IMR-90 (cell line): ENCODE measurements at regions not wholly inside any gene's neighbourhood (a gene's known extent, or its start where the extent isn't known, plus 50 kb on each side); places are given as distances from the start of the nearest gene placed in this dataset.

ENCODE experiments used
- ATAC-seq: fragments of 200-7000 bp; cut with Tn5 transposase; 2 replicates; pipeline ENCODE4 v1.9.1; 2020; ENCODE audit warnings: low read depth, mild to moderate bottlenecking, moderate library complexity
- BruUV-seq: library from RNA; stranded (reverse); fragments of 400-500 nt; replicated peaks from 2 replicates; lab custom pipeline; 2021; lab: Mats Ljungman, UMichigan
- CTCF ChIA-PET: fragments of 300-600 bp; formaldehyde crosslinking; extraction: SDS; loops from one replicate; lab custom pipeline; 2021; ENCODE audit warnings: antibody characterized with exemption; lab: Yijun Ruan, JAX
- POLR2A ChIA-PET: fragments of 300-600 bp; sonication (Branson Sonifier 250); formaldehyde crosslinking; loops from one replicate; lab custom pipeline; 2022; ENCODE audit warnings: antibody characterized with exemption; ENCODE audit not compliant: unreplicated experiment; lab: Charles Lee
- DNase-seq: peaks from one replicate; pipeline ENCODE4 v3.0.0; 2013
- H2AFZ ChIP-seq: replicated peaks from 2 replicates; pipeline ENCODE3; 2013; ENCODE audit warnings: low read length, mild to moderate bottlenecking; ENCODE audit not compliant: poor library complexity
- H2AK5ac ChIP-seq: 2 replicates; pipeline ENCODE4 v1.6.1; 2013; ENCODE audit warnings: low read depth, low read length, inconsistent platforms
- H2AK9ac ChIP-seq: replicated peaks from 2 replicates; pipeline ENCODE3; 2013; ENCODE audit warnings: mild to moderate bottlenecking, low read depth, low read length, moderate library complexity; ENCODE audit not compliant: poor library complexity
- H2BK120ac ChIP-seq: 2 replicates; pipeline ENCODE4 v1.6.1; 2013; ENCODE audit warnings: low read depth, low read length, inconsistent platforms
- H2BK15ac ChIP-seq: 3 replicates; pipeline ENCODE4 v1.6.1; 2013; ENCODE audit warnings: low read depth, low read length, inconsistent platforms
- H2BK20ac ChIP-seq: 2 replicates; pipeline ENCODE4 v1.6.1; 2013; ENCODE audit warnings: low read depth, mild to moderate bottlenecking, inconsistent platforms, low read length, moderate library complexity
- H2BK5ac ChIP-seq: 2 replicates; pipeline ENCODE4 v1.6.1; 2013; ENCODE audit warnings: mild to moderate bottlenecking, low read depth, low read length, inconsistent platforms; ENCODE audit not compliant: poor library complexity, severe bottlenecking
- H3K14ac ChIP-seq: replicated peaks from 2 replicates; pipeline ENCODE4 v1.6.1; 2013; ENCODE audit warnings: low read depth, low read length, inconsistent platforms
- H3K18ac ChIP-seq: 2 replicates; pipeline ENCODE4 v1.6.1; 2013; ENCODE audit warnings: low read depth, low read length, control low read depth
- H3K23ac ChIP-seq: 2 replicates; pipeline ENCODE4 v1.6.1; 2013; ENCODE audit warnings: low read depth, low read length, inconsistent platforms
- H3K27ac ChIP-seq: 2 replicates; pipeline ENCODE4 v1.5.1; 2013; ENCODE audit warnings: mild to moderate bottlenecking, control low read depth, low read length; ENCODE audit not compliant: insufficient read depth
- H3K27me3 ChIP-seq: 2 replicates; pipeline ENCODE4 v1.6.1; 2013; ENCODE audit warnings: low read length; ENCODE audit not compliant: control insufficient read depth, insufficient read depth
- H3K36me3 ChIP-seq: 2 replicates; pipeline ENCODE4 v1.6.1; 2013; ENCODE audit warnings: low read length, mixed read lengths; ENCODE audit not compliant: control insufficient read depth, insufficient read depth
- H3K4ac ChIP-seq: 2 replicates; pipeline ENCODE4 v1.6.1; 2013; ENCODE audit warnings: low read depth, low read length, inconsistent platforms
- H3K4me1 ChIP-seq: 2 replicates; pipeline ENCODE4 v1.6.1; 2013; ENCODE audit warnings: low read length, mixed read lengths; ENCODE audit not compliant: control insufficient read depth, insufficient read depth
- H3K4me2 ChIP-seq: 2 replicates; pipeline ENCODE4 v1.6.1; 2013; ENCODE audit warnings: low read depth, mild to moderate bottlenecking, control low read depth, low read length, moderate library complexity
- H3K4me3 ChIP-seq: 2 replicates; pipeline ENCODE4 v1.5.1; 2013; ENCODE audit warnings: low read depth, mild to moderate bottlenecking, control low read depth, low read length, moderate library complexity; ENCODE audit not compliant: insufficient read depth
- H3K56ac ChIP-seq: 2 replicates; pipeline ENCODE4 v1.6.1; 2013; ENCODE audit warnings: low read length, inconsistent platforms; ENCODE audit not compliant: insufficient read depth; ENCODE audit errors: extremely low read depth
- H3K79me1 ChIP-seq, 2 experiments: 2 replicates each; pipeline ENCODE4 v1.6.1; 2013; ENCODE audit warnings: low read length in 2 of 2, inconsistent platforms in 1 of 2, low read depth in 1 of 2
- H3K9ac ChIP-seq: 2 replicates; pipeline ENCODE4 v1.6.1; 2013; ENCODE audit warnings: low read depth, low read length, control low read depth
- H3K9me1 ChIP-seq: 2 replicates; pipeline ENCODE4 v1.6.1; 2013; ENCODE audit warnings: low read length, inconsistent platforms; ENCODE audit not compliant: insufficient read depth
- H3K9me3 ChIP-seq: 2 replicates; pipeline ENCODE4 v1.6.1; 2013; ENCODE audit warnings: low read length; ENCODE audit not compliant: control insufficient read depth, insufficient read depth
- H4K20me1 ChIP-seq: 2 replicates; pipeline ENCODE4 v1.6.1; 2013; ENCODE audit warnings: low read length, inconsistent platforms; ENCODE audit not compliant: insufficient read depth
- H4K5ac ChIP-seq: 2 replicates; pipeline ENCODE4 v1.6.1; 2013; ENCODE audit warnings: mild to moderate bottlenecking, low read depth, low read length, control low read depth
- H4K8ac ChIP-seq, 2 experiments: 2 replicates each; pipeline ENCODE4 v1.6.1; 2013; ENCODE audit warnings: low read depth in 2 of 2, low read length in 2 of 2, control low read depth in 1 of 2, inconsistent platforms in 1 of 2
- H4K91ac ChIP-seq: 2 replicates; pipeline ENCODE4 v1.6.1; 2013; ENCODE audit warnings: low read depth, low read length, inconsistent platforms; ENCODE audit not compliant: insufficient read depth
- BHLHE40 ChIP-seq: fragments of 150-350 bp; IDR thresholded peaks from 2 replicates; pipeline ENCODE4 v1.6.1; 2016; ENCODE audit warnings: mild to moderate bottlenecking, low read depth, low read length
- CEBPB ChIP-seq: IDR thresholded peaks from 2 replicates; pipeline ENCODE4 v1.6.1; 2012; ENCODE audit warnings: low read depth, low read length, improper control_type of control experiment
- CHD1 ChIP-seq: IDR thresholded peaks from 2 replicates; pipeline ENCODE4 v1.6.1; 2012; ENCODE audit warnings: low read depth, low read length, improper control_type of control experiment
- ELK1 ChIP-seq: fragments of 150-350 bp; IDR thresholded peaks from 2 replicates; pipeline ENCODE4 v1.6.1; 2016; ENCODE audit warnings: low read depth, mild to moderate bottlenecking, low read length, moderate library complexity, borderline replicate concordance
- FOS ChIP-seq: fragments of 150-350 bp; IDR thresholded peaks from 2 replicates; pipeline ENCODE4 v1.6.1; 2016; ENCODE audit warnings: low read depth, low read length
- MAFK ChIP-seq: IDR thresholded peaks from 2 replicates; pipeline ENCODE4 v1.6.1; 2012; ENCODE audit warnings: low read depth, low read length, improper control_type of control experiment
- MAZ ChIP-seq: IDR thresholded peaks from 2 replicates; pipeline ENCODE4 v1.6.1; 2012; ENCODE audit warnings: low read depth, mild to moderate bottlenecking, low read length, improper control_type of control experiment, moderate library complexity, borderline replicate concordance
- MXI1 ChIP-seq: IDR thresholded peaks from 2 replicates; pipeline ENCODE4 v1.6.1; 2012; ENCODE audit warnings: low read depth, mild to moderate bottlenecking, low read length, moderate library complexity, borderline replicate concordance
- NFE2L2 ChIP-seq: fragments of 150-350 bp; IDR thresholded peaks from 2 replicates; pipeline ENCODE4 v1.6.1; 2016; ENCODE audit warnings: low read depth, mild to moderate bottlenecking, low read length
- POLR2A ChIP-seq: IDR thresholded peaks from 2 replicates; pipeline ENCODE4 v1.6.1; 2012; ENCODE audit warnings: mild to moderate bottlenecking, low read depth, low read length
- RAD21 ChIP-seq: IDR thresholded peaks from 2 replicates; pipeline ENCODE4 v1.6.1; 2012; ENCODE audit warnings: low read length, improper control_type of control experiment
- RCOR1 ChIP-seq: IDR thresholded peaks from 2 replicates; pipeline ENCODE4 v1.6.1; 2012; ENCODE audit warnings: mild to moderate bottlenecking, low read length, improper control_type of control experiment; ENCODE audit not compliant: insufficient replicate concordance
- RFX5 ChIP-seq: IDR thresholded peaks from 2 replicates; pipeline ENCODE4 v1.8.0; 2012; ENCODE audit warnings: low read depth, mild to moderate bottlenecking, low read length, moderate library complexity
- SMC3 ChIP-seq: fragments of 150-350 bp; IDR thresholded peaks from 2 replicates; pipeline ENCODE4 v1.6.1; 2016; ENCODE audit warnings: low read depth, mild to moderate bottlenecking, antibody characterized with exemption, low read length, moderate library complexity
- WGBS, 2 experiments: methylation state at CpG; one replicate each; pipeline versions ENCODE4 v1.1.5 to v1.1.7; 2013; ENCODE audit warnings: missing lambda C conversion rate in 2 of 2; ENCODE audit not compliant: insufficient read length in 1 of 2; ENCODE audit errors: extremely low coverage in 2 of 2; 5-methylcytosine and 5-hydroxymethylcytosine counted together
- dilution Hi-C: fragments of 300-500 bp; cut with HindIII; formaldehyde crosslinking; loops from one replicate; pipeline ENCODE4 v1.14.3; 2018; ENCODE audit warnings: low sequenced_read_pairs; ENCODE audit not compliant: unreplicated experiment
- in situ Hi-C: fragments of 300-500 bp; cut with MboI; formaldehyde crosslinking; loops from 3 replicates; pipeline ENCODE4 v1.14.3; 2019; ENCODE audit warnings: low sequenced_read_pairs, inconsistent platforms, mixed read lengths
- intact Hi-C: fragments of 100-400 bp; cut with micrococcal nuclease; formaldehyde crosslinking; loops from 2 replicates; pipeline ENCODE4 v1.10.0; 2022
- TF ChIP-seq, protein P1 (sequence below): fragments of 150-350 bp; IDR thresholded peaks from 2 replicates; pipeline ENCODE4 v1.6.1; 2017; ENCODE audit warnings: mild to moderate bottlenecking, antibody characterized with exemption, low read length, low read depth
- TF ChIP-seq, protein P2 (sequence below): conservative IDR thresholded peaks from 2 replicates; pipeline ENCODE4 v1.5.1; 2012; ENCODE audit warnings: mild to moderate bottlenecking, low read depth, low read length, improper control_type of control experiment

DNA sequence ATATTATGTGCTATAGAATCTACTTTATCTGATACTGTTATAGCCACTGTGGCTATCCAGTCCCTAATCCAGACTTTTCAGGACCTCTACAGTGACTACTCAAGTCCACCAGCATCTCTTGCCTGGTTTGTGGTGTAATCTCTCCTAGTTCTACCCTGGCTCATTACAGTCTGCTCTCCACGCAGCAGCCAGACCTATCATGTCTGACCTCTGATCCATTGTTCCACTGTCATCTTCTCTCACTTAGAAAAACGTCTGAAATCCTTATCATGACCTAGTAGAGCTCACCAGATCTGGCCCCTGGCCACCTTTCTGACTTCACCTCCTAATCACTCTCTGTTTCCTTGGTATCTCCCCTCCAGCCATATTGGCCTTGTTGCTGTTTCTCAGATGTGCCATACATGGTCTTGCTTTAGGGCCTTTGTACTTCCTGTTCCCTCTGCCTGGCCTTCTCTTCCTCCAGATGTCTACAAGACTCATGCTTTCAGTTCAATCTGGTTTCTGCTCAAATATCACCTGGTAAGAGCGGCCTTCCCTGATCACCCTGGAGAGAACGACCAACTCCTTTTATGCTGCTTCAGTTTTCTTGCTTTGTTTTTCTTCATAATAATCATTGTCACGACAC is 475.5 kb downstream of the AACS start:
- TF ChIP-seq FOS (no peak), CHD1 (no peak), RAD21 (no peak), MAZ (no peak), SMC3 (no peak), POLR2A (no peak), ELK1 (no peak), RFX5 (no peak), RCOR1 (no peak), CEBPB (no peak), BHLHE40 (no peak), MXI1 (no peak), NFE2L2 (no peak), MAFK (no peak)
- TF ChIP-seq, protein P1, sequence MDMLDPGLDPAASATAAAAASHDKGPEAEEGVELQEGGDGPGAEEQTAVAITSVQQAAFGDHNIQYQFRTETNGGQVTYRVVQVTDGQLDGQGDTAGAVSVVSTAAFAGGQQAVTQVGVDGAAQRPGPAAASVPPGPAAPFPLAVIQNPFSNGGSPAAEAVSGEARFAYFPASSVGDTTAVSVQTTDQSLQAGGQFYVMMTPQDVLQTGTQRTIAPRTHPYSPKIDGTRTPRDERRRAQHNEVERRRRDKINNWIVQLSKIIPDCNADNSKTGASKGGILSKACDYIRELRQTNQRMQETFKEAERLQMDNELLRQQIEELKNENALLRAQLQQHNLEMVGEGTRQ = no peak
- TF ChIP-seq, protein P2, sequence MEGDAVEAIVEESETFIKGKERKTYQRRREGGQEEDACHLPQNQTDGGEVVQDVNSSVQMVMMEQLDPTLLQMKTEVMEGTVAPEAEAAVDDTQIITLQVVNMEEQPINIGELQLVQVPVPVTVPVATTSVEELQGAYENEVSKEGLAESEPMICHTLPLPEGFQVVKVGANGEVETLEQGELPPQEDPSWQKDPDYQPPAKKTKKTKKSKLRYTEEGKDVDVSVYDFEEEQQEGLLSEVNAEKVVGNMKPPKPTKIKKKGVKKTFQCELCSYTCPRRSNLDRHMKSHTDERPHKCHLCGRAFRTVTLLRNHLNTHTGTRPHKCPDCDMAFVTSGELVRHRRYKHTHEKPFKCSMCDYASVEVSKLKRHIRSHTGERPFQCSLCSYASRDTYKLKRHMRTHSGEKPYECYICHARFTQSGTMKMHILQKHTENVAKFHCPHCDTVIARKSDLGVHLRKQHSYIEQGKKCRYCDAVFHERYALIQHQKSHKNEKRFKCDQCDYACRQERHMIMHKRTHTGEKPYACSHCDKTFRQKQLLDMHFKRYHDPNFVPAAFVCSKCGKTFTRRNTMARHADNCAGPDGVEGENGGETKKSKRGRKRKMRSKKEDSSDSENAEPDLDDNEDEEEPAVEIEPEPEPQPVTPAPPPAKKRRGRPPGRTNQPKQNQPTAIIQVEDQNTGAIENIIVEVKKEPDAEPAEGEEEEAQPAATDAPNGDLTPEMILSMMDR = no peak
- H3K27me3 ChIP-seq = no peaks in the 10 kb centered on the region
- no peak overlapping the region for H3K14ac ChIP-seq
- BruUV-seq = no TSS peak
- H3K27ac ChIP-seq = no peak overlapping the region
- H3K23ac ChIP-seq = no peak overlapping the region
- DNase-seq = no peak
- H4K91ac ChIP-seq = no peak overlapping the region
- H2AK9ac ChIP-seq = no peak overlapping the region
- no peak overlapping the region for H4K5ac ChIP-seq
- no peak overlapping the region for H3K9ac ChIP-seq
- H2BK120ac ChIP-seq = no peak overlapping the region
- in situ Hi-C loops (no loop called here), dilution Hi-C loops (no loop called here), intact Hi-C loops (no loop called here)
- no peak overlapping the region for H2AK5ac ChIP-seq
- 6% methylated on average over 2 of the region's 5 CpGs; no CpG with 5 or more reads in 1 of the 2 experiments for WGBS, 2 experiments
- H3K4me3 ChIP-seq = no peak overlapping the region
- peaks cover 20% of the 10 kb centered on the region for H3K9me3 ChIP-seq
- H2BK5ac ChIP-seq = no peak overlapping the region
- no peaks in the 10 kb centered on the region for H3K36me3 ChIP-seq
- no peak overlapping the region for H3K56ac ChIP-seq
- H3K4me1 ChIP-seq = no peaks in the 10 kb centered on the region
- no peak overlapping the region for H2BK15ac ChIP-seq
- H3K79me1 ChIP-seq = no peaks in the 10 kb centered on the region
- no peak overlapping the region for H2BK20ac ChIP-seq
- no peak overlapping the region for H3K4ac ChIP-seq
- no peak overlapping the region for H2AFZ ChIP-seq
- ATAC-seq = no peak
- H3K4me2 ChIP-seq = no peak overlapping the region
- CTCF ChIA-PET = no interaction called here
- H4K20me1 ChIP-seq = no peaks in the 10 kb centered on the region
- no peak overlapping the region for H4K8ac ChIP-seq
- H3K18ac ChIP-seq = no peak overlapping the region
- POLR2A ChIA-PET = no interaction called here
- H3K9me1 ChIP-seq = no peaks in the 10 kb centered on the region
